B cell (primary cell): ENCODE measurements at regions not wholly inside any gene's neighbourhood (a gene's known extent, or its start where the extent isn't known, plus 50 kb on each side); places are given as distances from the start of the nearest gene placed in this dataset.

Source experiments
- ATAC-seq: fragments of 200-7000 bp; cut with Tn5 transposase; one replicate; pipeline ENCODE4 v1.10.0; 2021; ENCODE audit warnings: low read depth, mild to moderate bottlenecking, moderate number of reproducible peaks, moderate library complexity
- CTCF ChIA-PET: fragments of 350-600 bp; sonication (Branson Sonifier 250); formaldehyde crosslinking; loops from one replicate; lab custom pipeline; 2021; ENCODE audit warnings: antibody characterized with exemption, inconsistent platforms; lab: Charles Lee
- POLR2A ChIA-PET: fragments of 350-600 bp; sonication (Branson Sonifier 250); formaldehyde crosslinking; loops from one replicate; lab custom pipeline; 2021; ENCODE audit warnings: antibody characterized with exemption; lab: Charles Lee
- DNase-seq: peaks from one replicate; pipeline ENCODE4 v3.0.0; 2013
- H2AFZ ChIP-seq: 2 replicates; pipeline ENCODE4 v1.6.1; 2012; ENCODE audit warnings: mild to moderate bottlenecking, low read depth, low read length; ENCODE audit not compliant: insufficient read depth, poor library complexity, severe bottlenecking
- H3K27ac ChIP-seq, 2 donors: 1 replicate in 1 of 2; 2 replicates in 1 of 2; pipeline ENCODE4 v1.5.1; 2012 to 2013; ENCODE audit warnings: low read length in 2 of 2, mild to moderate bottlenecking in 2 of 2, moderate library complexity in 1 of 2
- H3K27me3 ChIP-seq, 4 experiments: fragments of 200-600 bp in 1 of 4; sonication (generic) in 1 of 4; replicated peaks in 1 of 4; 1 replicate in 2 of 4; 2 replicates in 2 of 4; pipeline versions ENCODE4 v1.6.1 to v1.7.0; 2013 to 2016; ENCODE audit warnings: low read length in 3 of 4, mild to moderate bottlenecking in 2 of 4, mixed read lengths in 1 of 4, moderate library complexity in 1 of 4; ENCODE audit not compliant: insufficient read depth in 4 of 4, control insufficient read depth in 3 of 4; ENCODE audit errors: control extremely low read depth in 1 of 4
- H3K36me3 ChIP-seq, 2 experiments: replicated peaks in 1 of 2; 1 replicate in 1 of 2; 2 replicates in 1 of 2; pipeline versions ENCODE4 v1.6.1 to v1.7.1; 2013; ENCODE audit warnings: low read length in 1 of 2; ENCODE audit not compliant: insufficient read depth in 2 of 2, control insufficient read depth in 1 of 2; ENCODE audit errors: control extremely low read depth in 1 of 2, extremely low read depth in 1 of 2
- H3K4me1 ChIP-seq, 2 donors: fragments of 200-600 bp in 1 of 2; sonication (generic) in 1 of 2; 1 replicate in 1 of 2; 2 replicates in 1 of 2; pipeline versions ENCODE4 v1.5.1 to v1.6.1; 2013 to 2017; ENCODE audit warnings: low read length in 2 of 2; ENCODE audit not compliant: control insufficient read depth in 2 of 2, insufficient read depth in 2 of 2
- H3K4me2 ChIP-seq: replicated peaks from 2 replicates; pipeline ENCODE3; 2012; ENCODE audit warnings: mild to moderate bottlenecking, low read depth, low read length; ENCODE audit not compliant: poor library complexity, severe bottlenecking
- H3K4me3 ChIP-seq, 5 experiments: fragments of 200-600 bp in 1 of 5; sonication (generic) in 1 of 5; 1 replicate in 3 of 5; 2 replicates in 2 of 5; pipeline versions ENCODE4 v1.5.1 to v1.7.0; 2011 to 2016; ENCODE audit warnings: low read length in 4 of 5, mild to moderate bottlenecking in 4 of 5, low read depth in 2 of 5, control low read depth in 1 of 5, moderate library complexity in 1 of 5; ENCODE audit not compliant: insufficient read depth in 1 of 5; ENCODE audit errors: control extremely low read depth in 1 of 5, extremely low read depth in 1 of 5
- H3K79me2 ChIP-seq: fragments of 200-600 bp; sonication (generic); one replicate; pipeline ENCODE4 v1.6.0; 2016; ENCODE audit warnings: low read length; ENCODE audit not compliant: control insufficient read depth, insufficient read depth
- H3K9ac ChIP-seq: fragments of 200-600 bp; sonication (generic); 2 replicates; pipeline ENCODE4 v1.6.1; 2017; ENCODE audit warnings: mild to moderate bottlenecking, low read length, moderate library complexity
- H3K9me3 ChIP-seq, 3 donors: one replicate each; pipeline versions ENCODE4 v1.6.1 to v1.7.1; 2013; ENCODE audit warnings: low read length in 2 of 3; ENCODE audit not compliant: control insufficient read depth in 2 of 3, insufficient read depth in 1 of 3; ENCODE audit errors: control extremely low read depth in 1 of 3
- H4K20me1 ChIP-seq: 2 replicates; pipeline ENCODE4 v1.6.0; 2012; ENCODE audit warnings: mild to moderate bottlenecking, low read length; ENCODE audit not compliant: insufficient read depth, control insufficient read depth, poor library complexity, severe bottlenecking
- H3K27ac Mint-ChIP-seq: one replicate; pipeline ENCODE4 v1.8.0; 2021; ENCODE audit warnings: mixed read lengths
- H3K27me3 Mint-ChIP-seq: one replicate; pipeline ENCODE4 v1.8.0; 2021; ENCODE audit warnings: mixed read lengths
- H3K4me1 Mint-ChIP-seq: one replicate; pipeline ENCODE4 v1.8.0; 2021; ENCODE audit warnings: mixed read lengths
- H3K4me3 Mint-ChIP-seq: one replicate; pipeline ENCODE4 v1.8.0; 2021; ENCODE audit warnings: mixed read lengths
- H3K9me3 Mint-ChIP-seq: one replicate; pipeline ENCODE4 v1.8.0; 2022; ENCODE audit warnings: mixed read lengths; ENCODE audit not compliant: insufficient read depth
- EZH2 ChIP-seq: IDR thresholded peaks from 2 replicates; pipeline ENCODE4 v1.6.1; 2012; ENCODE audit warnings: borderline replicate concordance, low read depth, mild to moderate bottlenecking, moderate library complexity, low read length; ENCODE audit not compliant: insufficient read depth, poor library complexity, severe bottlenecking
- WGBS: methylation state at CpG from one replicate; pipeline ENCODE4 v1.1.5; 2013; ENCODE audit warnings: missing lambda C conversion rate; ENCODE audit not compliant: insufficient coverage; 5-methylcytosine and 5-hydroxymethylcytosine counted together
- intact Hi-C: fragments of 100-400 bp; cut with micrococcal nuclease; formaldehyde crosslinking; loops from one replicate; pipeline ENCODE4 v1.10.0; 2022
- TF ChIP-seq, protein P1 (sequence below): fragments of 200-600 bp; IDR thresholded peaks from one replicate; pipeline ENCODE4 v1.8.0; 2022; ENCODE audit warnings: antibody characterized with exemption, mild to moderate bottlenecking

DNA sequence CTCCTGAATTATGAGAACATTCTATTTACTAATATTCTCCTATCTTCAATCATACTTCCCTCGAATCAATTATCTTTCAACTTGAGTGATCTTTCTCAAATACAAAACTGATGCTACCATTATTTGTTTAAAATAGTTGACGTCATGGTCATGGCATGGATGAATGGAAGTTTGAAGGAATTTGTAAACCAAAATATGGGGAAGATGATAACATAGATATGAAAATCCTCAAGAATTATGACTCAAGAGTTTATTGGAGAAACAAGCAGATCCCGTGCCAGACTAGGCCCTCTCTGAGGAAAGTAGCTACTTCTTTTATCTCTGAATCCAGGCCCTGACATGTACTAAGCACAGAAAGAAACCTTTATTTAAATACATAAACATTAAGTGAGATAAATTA lies 270.4 kb upstream of the MC4R start:
- no peak for ATAC-seq
- Histone ChIP-seq H3K27ac (no peak overlapping the region), H2AFZ (no peak overlapping the region), H3K4me2 (no peak overlapping the region), H3K4me1 (no peaks in the 10 kb centered on the region), H3K79me2 (no peaks in the 10 kb centered on the region), H3K9ac (no peak overlapping the region), H3K4me3 (no peak overlapping the region), H4K20me1 (no peaks in the 10 kb centered on the region), H3K36me3 (no peaks in the 10 kb centered on the region), H3K27me3 (no peaks in the 10 kb centered on the region), H3K9me3 (no peaks in the 10 kb centered on the region)
- Mint-ChIP-seq H3K9me3 (no peaks in the 10 kb centered on the region), H3K27ac (no peak overlapping the region), H3K4me1 (no peaks in the 10 kb centered on the region), H3K4me3 (no peak overlapping the region), H3K27me3 (no peaks in the 10 kb centered on the region)
- WGBS: no CpG with 5 or more reads among the region's 3 CpGs
- DNase-seq: no peak
- CTCF ChIA-PET: no interaction called here
- POLR2A ChIA-PET: no interaction called here
- no peak for TF ChIP-seq EZH2
- TF ChIP-seq, protein P1, sequence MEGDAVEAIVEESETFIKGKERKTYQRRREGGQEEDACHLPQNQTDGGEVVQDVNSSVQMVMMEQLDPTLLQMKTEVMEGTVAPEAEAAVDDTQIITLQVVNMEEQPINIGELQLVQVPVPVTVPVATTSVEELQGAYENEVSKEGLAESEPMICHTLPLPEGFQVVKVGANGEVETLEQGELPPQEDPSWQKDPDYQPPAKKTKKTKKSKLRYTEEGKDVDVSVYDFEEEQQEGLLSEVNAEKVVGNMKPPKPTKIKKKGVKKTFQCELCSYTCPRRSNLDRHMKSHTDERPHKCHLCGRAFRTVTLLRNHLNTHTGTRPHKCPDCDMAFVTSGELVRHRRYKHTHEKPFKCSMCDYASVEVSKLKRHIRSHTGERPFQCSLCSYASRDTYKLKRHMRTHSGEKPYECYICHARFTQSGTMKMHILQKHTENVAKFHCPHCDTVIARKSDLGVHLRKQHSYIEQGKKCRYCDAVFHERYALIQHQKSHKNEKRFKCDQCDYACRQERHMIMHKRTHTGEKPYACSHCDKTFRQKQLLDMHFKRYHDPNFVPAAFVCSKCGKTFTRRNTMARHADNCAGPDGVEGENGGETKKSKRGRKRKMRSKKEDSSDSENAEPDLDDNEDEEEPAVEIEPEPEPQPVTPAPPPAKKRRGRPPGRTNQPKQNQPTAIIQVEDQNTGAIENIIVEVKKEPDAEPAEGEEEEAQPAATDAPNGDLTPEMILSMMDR: no peak
- intact Hi-C loops: no loop called here

DNA sequence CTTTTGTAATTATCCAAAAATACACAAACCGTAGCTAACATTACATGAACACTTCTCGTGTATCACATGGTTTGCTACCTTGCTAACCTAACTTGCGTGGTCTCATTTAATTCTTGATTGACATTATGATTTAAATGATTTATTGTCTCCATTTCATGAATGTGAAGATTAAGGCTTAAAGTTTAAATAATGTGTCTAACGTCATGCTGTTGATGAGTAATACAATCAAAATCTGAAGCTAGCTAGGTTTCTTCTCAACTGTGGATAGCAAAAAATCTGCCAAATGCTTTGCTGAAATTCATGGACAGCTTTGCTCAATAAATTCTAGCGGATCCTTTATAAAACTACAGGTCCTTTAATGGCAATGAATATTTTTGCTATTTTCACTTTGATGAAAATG lies 274.1 kb upstream of the MC4R start:
- no peak for TF ChIP-seq EZH2
- TF ChIP-seq, protein P1: no peak
- Histone ChIP-seq H4K20me1 (no peaks in the 10 kb centered on the region), H3K4me2 (no peak overlapping the region), H3K27ac (no peak overlapping the region), H3K9ac (no peak overlapping the region), H3K4me3 (no peak overlapping the region), H2AFZ (no peak overlapping the region), H3K36me3 (no peaks in the 10 kb centered on the region), H3K27me3 (no peaks in the 10 kb centered on the region), H3K4me1 (no peaks in the 10 kb centered on the region), H3K9me3 (no peaks in the 10 kb centered on the region), H3K79me2 (no peaks in the 10 kb centered on the region)
- ChIA-PET CTCF (no interaction called here), POLR2A (no interaction called here)
- H3K9me3 Mint-ChIP-seq: no peaks in the 10 kb centered on the region
- H3K27ac Mint-ChIP-seq: no peak overlapping the region
- WGBS: 100% methylated on average over 1 of the region's 5 CpGs
- H3K4me3 Mint-ChIP-seq: no peak overlapping the region
- no peaks in the 10 kb centered on the region for H3K27me3 Mint-ChIP-seq
- DNase-seq (no peak), ATAC-seq (no peak)
- intact Hi-C loops: no loop called here
- no peaks in the 10 kb centered on the region for H3K4me1 Mint-ChIP-seq
